GM18868 (cell line): ENCODE measurements at regions not wholly inside any gene's neighbourhood (a gene's known extent, or its start where the extent isn't known, plus 50 kb on each side); places are given as distances from the start of the nearest gene placed in this dataset.

ENCODE experiments used
- ATAC-seq: cut with Tn5 transposase; IDR thresholded peaks from one replicate; pipeline ENCODE4 v1.9.1; 2021; ENCODE audit warnings: mild to moderate bottlenecking, moderate library complexity; ENCODE audit not compliant: unreplicated experiment

- no peak for ATAC-seq
Observed at GRCh38 chr2:163281717-163282116, 443.1 kb upstream of the KCNH7 start.

GRCh38 chr2:163269374-163270021 is 430.9 kb upstream of the KCNH7 start:
- no peak for ATAC-seq

GRCh38 chr2:163266772-163267171 is 428.2 kb upstream of the KCNH7 start:
- ATAC-seq = no peak

DNA sequence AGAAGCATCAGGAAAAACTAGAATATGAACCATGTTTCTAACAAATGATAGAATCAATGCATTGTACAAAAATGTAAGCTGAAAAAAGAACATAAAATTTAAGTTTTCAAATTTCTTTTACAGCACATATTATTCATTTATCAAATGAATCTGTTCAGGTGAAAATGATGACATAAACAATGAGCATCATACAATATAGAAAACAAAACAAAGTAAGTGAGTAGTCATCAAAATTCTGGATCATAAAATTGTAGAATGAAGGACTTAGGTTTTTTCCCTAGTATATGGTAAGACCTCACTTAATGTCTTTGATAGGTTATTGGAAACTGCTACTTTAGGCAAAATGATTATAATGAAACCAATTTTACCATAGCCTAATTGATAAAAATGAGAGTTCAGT is 427.0 kb upstream of the KCNH7 start:
- ATAC-seq = no peak

GRCh38 chr2:163264341-163264740 is 425.8 kb upstream of the KCNH7 start:
- no peak for ATAC-seq

GRCh38 chr2:163259489-163259888 is 420.9 kb upstream of the KCNH7 start:
- ATAC-seq = no peak

- ATAC-seq = no peak
Observed at GRCh38 chr2:163255086-163255485, 416.5 kb upstream of the KCNH7 start.

DNA sequence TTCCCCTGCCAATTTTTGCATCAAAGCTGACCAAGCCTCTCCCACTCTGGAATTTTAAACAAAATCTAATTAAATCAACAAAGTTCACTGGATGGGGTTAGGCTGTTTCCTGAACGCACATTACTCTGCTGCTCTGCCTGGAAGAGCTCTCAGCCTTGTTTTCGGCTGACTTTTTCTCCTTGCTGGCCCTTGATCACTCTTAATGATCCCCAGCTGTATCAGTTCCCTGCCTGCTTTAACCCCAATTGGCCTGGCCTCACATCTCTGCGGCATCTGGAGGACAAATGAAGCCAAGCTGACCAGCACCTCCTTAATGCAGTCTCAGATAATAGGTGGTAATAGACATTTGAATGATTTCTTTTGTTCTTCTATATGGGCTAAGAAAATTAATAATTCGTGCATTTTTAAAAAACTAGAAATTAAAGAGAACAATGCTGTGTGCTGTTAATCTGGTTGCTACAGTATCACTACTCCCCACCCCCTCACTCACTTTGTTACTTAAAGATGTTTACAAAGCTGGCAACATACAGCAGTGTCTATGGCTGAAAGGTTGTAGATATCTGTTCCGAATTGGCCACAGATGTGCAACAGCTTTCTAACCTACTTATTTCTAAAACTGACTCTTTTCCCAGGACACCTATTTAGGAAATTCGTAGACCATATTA is 415.2 kb upstream of the KCNH7 start:
- ATAC-seq = no peak

DNA sequence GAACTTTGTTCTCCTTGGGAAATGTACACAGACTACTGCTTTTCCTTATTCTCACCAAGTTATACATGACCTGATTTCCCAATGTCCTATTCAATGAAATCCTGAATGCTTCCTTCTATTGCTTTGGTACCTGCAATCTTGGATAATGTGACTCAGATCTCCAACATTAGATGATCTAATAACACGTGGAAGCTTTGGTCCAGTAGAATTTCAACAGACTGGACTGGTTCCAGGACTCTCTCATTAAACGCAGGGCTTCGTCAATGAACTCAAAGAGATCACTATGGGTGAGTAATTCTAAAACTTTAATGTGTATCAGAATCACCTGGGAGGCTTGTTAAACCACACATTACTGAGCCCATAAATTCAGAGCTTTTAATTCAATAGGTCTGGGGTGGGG is 413.6 kb upstream of the KCNH7 start:
- ATAC-seq = no peak

DNA sequence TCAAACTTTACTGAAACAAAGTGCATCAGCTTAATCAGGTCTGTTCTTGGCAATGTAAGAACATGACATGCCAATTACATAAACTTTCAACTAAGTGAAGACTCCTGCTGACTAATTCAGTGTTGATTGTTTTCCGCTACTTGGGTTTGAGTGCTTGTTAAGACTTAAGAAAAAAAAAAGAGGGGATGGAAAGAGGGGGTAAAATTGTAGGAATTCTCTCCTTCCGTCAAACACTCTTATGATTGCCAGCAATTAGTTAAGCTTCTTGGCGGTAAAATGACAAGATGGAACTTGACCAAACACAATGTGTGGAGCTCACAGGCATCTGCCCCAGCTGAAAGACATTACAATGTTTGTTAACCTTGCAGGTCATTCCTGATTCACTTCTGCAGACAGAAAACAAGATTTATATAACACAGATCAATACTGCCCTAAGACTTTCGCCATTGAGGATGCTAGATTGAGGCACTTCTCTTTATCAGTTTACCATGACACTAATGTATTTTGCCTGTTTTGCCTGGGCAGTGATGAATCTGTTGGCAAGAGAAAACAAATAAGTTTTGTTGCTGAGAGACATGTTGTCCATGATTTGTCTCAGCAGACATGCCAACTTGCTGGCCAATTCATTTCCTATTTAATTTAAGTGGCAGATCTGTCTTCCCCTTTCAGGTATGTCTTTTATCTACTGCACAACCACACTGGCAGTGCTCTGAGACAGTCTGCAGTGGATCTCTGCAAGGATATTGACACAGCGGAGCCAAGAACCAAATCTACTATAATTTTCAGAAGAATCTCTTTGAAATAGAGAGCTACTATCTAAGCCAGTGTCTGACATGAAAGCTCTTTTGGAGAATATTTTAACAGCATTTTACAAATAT is 410.0 kb upstream of the KCNH7 start:
- ATAC-seq = no peak

- ATAC-seq = no peak
Observed at GRCh38 chr2:163247847-163248220, 409.3 kb upstream of the KCNH7 start.

DNA sequence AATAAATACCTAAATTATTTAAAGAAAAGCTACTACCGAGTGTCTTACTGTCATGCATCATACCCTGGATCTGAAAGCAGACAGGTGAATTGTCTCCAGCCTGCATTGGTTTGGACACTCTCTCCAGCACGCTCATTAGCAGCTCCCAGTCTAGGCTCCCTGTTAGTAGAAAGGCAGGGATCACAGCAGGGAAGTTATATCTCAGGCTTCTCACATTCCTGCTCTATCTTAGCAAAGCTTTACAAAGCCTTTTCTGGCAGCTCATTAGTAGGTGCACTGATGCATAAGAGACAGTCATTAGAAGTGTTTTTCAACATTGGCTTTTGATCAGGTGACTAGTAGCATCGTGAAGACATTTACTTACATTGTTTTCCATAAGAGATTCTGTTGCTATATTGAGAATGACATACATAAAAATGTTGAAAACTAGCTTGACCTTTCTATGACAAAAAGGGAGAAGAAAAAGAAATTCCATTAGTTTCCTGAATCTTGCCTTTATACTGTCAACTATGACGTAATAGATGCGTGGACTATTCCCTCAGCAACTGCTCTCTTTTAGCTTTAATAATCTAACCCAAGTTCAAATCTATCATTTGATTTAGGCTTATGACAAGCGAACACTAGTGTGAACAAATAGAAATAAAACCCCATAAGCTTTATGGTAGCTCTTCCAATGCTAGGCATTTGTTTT is 408.7 kb upstream of the KCNH7 start:
- no peak for ATAC-seq

- no peak for ATAC-seq
Observed at GRCh38 chr2:163246135-163246534, 407.6 kb upstream of the KCNH7 start.

GRCh38 chr2:163236553-163236952 is 398.0 kb upstream of the KCNH7 start:
- ATAC-seq = no peak

GRCh38 chr2:163231666-163232065 is 393.1 kb upstream of the KCNH7 start:
- no peak for ATAC-seq

GRCh38 chr2:163213661-163214081 is 375.1 kb upstream of the KCNH7 start:
- no peak for ATAC-seq

DNA sequence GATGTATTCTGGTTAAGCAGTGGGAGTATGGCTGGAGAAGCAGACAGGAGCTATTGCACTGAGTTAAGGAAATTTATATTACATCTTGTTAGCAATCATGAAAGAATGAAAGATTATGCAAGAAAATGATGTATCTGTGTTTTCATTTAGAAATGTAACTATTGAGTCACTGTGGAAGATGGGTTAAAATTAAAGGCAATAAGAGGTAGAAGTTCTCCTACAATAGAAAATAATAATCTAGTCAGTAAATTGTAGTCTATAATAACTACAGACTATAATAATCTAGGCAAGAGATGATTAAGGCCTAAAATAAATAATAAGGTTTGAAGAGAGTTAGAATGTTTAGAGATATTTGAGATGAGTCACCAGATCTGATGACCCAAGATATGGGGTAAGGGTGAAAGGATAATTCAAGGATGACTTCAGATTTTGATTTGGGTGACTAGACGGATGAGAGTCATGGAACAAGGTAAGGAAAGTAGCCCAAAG is 371.9 kb upstream of the KCNH7 start:
- no peak for ATAC-seq

DNA sequence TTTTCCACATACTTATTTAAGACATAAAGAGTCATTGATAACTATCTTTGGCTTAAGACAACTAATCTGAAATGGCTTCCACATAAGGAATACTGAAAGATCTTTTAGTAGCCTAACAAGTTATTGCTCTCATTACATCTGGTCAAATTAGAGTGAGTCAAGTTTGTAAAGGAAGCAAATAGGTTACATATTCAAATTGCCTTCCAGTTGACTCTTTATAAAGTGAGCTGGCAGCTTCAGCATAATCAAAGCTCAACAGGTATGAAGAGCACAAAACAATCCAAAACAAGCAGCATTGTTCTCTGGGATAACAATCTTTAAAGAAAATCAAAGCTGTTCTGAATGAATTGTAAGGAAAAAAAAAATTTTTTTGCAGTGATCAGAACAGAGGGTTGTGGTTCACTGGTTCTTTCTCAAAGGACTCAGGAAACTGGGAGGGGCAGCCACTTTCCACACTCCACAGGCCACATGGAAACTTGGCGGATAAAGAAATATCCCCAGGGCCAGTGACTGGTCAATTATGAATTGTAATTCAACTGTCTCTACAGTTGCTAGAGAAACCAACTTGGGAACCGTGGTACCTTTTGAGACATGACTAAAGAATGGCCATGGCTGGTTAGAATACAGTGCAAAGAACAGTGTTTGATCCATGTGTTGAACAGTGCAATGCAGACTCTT is 369.3 kb upstream of the KCNH7 start:
- no peak for ATAC-seq

GRCh38 chr2:163205589-163206254 is 367.2 kb upstream of the KCNH7 start:
- ATAC-seq = no peak

DNA sequence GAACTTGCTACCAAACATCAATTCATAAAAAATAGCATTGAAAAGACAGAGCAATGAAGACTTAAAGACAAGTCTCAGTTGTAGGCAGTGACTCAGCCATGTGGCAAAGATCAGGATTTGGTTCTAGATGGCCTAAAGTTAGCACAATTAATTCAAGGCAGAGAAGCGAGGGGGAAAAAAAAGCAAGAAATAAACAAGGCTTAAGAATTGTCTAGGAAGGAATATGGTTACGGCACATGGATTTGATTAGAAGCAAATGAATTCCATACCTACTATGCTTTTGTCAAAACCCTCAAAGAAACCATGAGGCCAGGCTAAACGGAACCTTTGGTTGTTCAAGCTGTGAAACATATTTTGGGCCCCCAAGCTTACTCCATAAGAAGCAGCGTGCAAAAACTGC is 362.2 kb upstream of the KCNH7 start:
- no peak for ATAC-seq
